Glutamatergic neuron (in vitro differentiated cells): ENCODE measurements at regions not wholly inside any gene's neighbourhood (a gene's known extent, or its start where the extent isn't known, plus 50 kb on each side); places are given as distances from the start of the nearest gene placed in this dataset.

ENCODE experiments used
- DNase-seq: peaks from one replicate; pipeline ENCODE4 v3.0.0; 2022
- H3K27ac Mint-ChIP-seq: one replicate; pipeline ENCODE4 v1.8.0; 2020; ENCODE audit warnings: mild to moderate bottlenecking, mixed read lengths, inconsistent platforms; ENCODE audit not compliant: unreplicated experiment
- H3K27me3 Mint-ChIP-seq: one replicate; pipeline ENCODE4 v1.8.0; 2020; ENCODE audit warnings: mild to moderate bottlenecking, moderate library complexity, mixed read lengths, inconsistent platforms; ENCODE audit not compliant: unreplicated experiment
- H3K36me3 Mint-ChIP-seq: one replicate; pipeline ENCODE4 v1.8.0; 2020; ENCODE audit warnings: mild to moderate bottlenecking, mixed read lengths, inconsistent platforms; ENCODE audit not compliant: unreplicated experiment
- H3K4me1 Mint-ChIP-seq: one replicate; pipeline ENCODE4 v1.8.0; 2020; ENCODE audit warnings: mild to moderate bottlenecking, low read depth, mixed read lengths, inconsistent platforms; ENCODE audit not compliant: unreplicated experiment
- H3K4me3 Mint-ChIP-seq: one replicate; pipeline ENCODE4 v1.8.0; 2020; ENCODE audit warnings: mild to moderate bottlenecking, mixed read lengths, inconsistent platforms; ENCODE audit not compliant: unreplicated experiment
- H3K9me3 Mint-ChIP-seq: one replicate; pipeline ENCODE4 v1.8.0; 2020; ENCODE audit warnings: mild to moderate bottlenecking, moderate library complexity, mixed read lengths, inconsistent platforms; ENCODE audit not compliant: unreplicated experiment
- TF ChIP-seq, protein P1 (sequence below): fragments of 200-600 bp; sonication (generic); IDR thresholded peaks from one replicate; pipeline ENCODE4 v1.5.0; 2021; ENCODE audit not compliant: partially characterized antibody, unreplicated experiment

DNA sequence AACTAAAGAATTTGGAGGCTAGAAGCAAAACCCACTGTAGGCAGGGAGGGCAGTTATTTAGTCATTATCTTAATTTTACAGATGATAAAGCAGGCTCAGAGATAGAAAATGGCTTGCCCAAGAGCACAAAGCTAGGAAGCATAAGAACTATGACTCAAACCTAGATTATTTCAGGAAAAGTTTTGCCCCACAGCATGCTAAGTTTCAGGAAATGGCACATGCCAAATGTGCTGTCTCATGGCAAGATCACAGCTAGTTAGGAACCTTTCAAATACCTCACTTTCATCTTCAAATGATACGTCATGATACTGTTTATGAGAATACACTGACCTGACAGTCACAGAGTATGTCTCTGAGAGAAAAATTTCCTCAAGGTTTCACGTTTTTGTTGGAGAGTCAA lies 78.5 kb upstream of the SPANXC start:
- H3K36me3 Mint-ChIP-seq, result no peaks in the 10 kb centered on the region

DNA sequence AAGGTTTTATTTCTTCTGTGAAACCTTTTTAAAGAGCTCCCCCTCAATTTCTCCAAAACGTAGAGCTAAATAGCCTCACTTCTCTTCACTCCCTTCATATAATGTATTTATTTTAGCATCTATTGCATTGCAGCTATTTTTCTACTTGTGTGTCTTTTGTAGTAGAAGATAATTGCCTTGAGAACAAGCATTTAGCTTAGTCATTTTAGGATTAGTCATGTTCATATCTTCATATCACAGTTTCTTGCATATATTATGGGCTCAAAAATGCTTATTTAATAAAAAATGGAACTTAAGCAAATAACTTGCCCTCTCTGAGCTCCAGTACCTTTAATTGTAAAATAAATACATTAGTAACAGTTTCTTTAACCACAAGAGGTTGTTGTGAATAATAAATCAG lies 72.1 kb upstream of the SPANXC start:
- no peak for DNase-seq
- no peaks in the 10 kb centered on the region for H3K9me3 Mint-ChIP-seq
- TF ChIP-seq, protein P1, sequence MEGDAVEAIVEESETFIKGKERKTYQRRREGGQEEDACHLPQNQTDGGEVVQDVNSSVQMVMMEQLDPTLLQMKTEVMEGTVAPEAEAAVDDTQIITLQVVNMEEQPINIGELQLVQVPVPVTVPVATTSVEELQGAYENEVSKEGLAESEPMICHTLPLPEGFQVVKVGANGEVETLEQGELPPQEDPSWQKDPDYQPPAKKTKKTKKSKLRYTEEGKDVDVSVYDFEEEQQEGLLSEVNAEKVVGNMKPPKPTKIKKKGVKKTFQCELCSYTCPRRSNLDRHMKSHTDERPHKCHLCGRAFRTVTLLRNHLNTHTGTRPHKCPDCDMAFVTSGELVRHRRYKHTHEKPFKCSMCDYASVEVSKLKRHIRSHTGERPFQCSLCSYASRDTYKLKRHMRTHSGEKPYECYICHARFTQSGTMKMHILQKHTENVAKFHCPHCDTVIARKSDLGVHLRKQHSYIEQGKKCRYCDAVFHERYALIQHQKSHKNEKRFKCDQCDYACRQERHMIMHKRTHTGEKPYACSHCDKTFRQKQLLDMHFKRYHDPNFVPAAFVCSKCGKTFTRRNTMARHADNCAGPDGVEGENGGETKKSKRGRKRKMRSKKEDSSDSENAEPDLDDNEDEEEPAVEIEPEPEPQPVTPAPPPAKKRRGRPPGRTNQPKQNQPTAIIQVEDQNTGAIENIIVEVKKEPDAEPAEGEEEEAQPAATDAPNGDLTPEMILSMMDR, result no peak
- H3K27me3 Mint-ChIP-seq, result peaks cover 2% of the 10 kb centered on the region
- H3K36me3 Mint-ChIP-seq, result no peaks in the 10 kb centered on the region
- no peak overlapping the region for H3K27ac Mint-ChIP-seq
- no peak overlapping the region for H3K4me3 Mint-ChIP-seq
- no peaks in the 10 kb centered on the region for H3K4me1 Mint-ChIP-seq

More for the DNA sequence above, 78.5 kb upstream of the SPANXC start:
- no peak for DNase-seq
- no peak overlapping the region for H3K27ac Mint-ChIP-seq
- no peaks in the 10 kb centered on the region for H3K4me1 Mint-ChIP-seq
- H3K27me3 Mint-ChIP-seq, result no peaks in the 10 kb centered on the region
- peaks cover 2% of the 10 kb centered on the region for H3K9me3 Mint-ChIP-seq
- TF ChIP-seq, protein P1, result no peak
- no peak overlapping the region for H3K4me3 Mint-ChIP-seq

DNA sequence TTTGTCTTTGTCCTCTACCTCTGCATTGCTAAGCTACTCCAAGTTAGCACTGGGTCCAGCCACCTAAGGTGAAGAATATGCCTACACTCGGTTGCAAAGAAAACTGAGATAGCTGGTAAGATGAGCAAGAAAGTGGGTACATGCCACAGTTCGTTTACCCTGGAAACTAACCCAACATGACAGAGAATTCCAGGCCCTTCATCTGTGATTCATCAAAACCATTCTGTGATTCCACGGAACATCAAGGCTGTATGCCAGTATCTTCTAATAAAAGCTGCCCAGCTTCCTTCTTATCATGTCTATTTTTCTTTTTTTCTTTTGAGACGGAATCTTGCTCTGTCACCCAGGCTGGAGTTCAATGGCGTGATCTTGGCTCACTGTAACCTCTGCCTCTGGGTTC lies 58.7 kb upstream of the SPANXC start:
- DNase-seq, result no peak
- H3K36me3 Mint-ChIP-seq, result no peaks in the 10 kb centered on the region
- no peaks in the 10 kb centered on the region for H3K4me1 Mint-ChIP-seq
- H3K27me3 Mint-ChIP-seq, result no peaks in the 10 kb centered on the region
- no peak overlapping the region for H3K27ac Mint-ChIP-seq
- no peaks in the 10 kb centered on the region for H3K9me3 Mint-ChIP-seq
- no peak overlapping the region for H3K4me3 Mint-ChIP-seq
- TF ChIP-seq, protein P1, result no peak
